ENCODE measurements at regions not wholly inside any gene's neighbourhood (a gene's known extent, or its start where the extent isn't known, plus 50 kb on each side); places are given as distances from the start of the nearest gene placed in this dataset.

GRCh38 chr13:44651724-44652123 lies 75.6 kb upstream of the TSC22D1 start:
- Histone ChIP-seq H3K27ac (ENCODE audit: low read depth in 1 of 2, low read length in 2 of 2) (no peak overlapping the region), H3K4me1 (ENCODE audit: control insufficient read depth in 4 of 4, insufficient read depth in 4 of 4, low read length in 3 of 4) (no peaks in the 10 kb centered on the region), H3K4me3 (ENCODE audit: low read depth in 1 of 3, low read length in 3 of 3) (no peak overlapping the region), H3K9ac (ENCODE audit: low read depth in 1 of 2, low read length in 2 of 2) (no peak overlapping the region), H3K9me3 (ENCODE audit: control insufficient read depth in 4 of 4, low read length in 3 of 4) (no peaks in the 10 kb centered on the region), H3K27me3 (ENCODE audit: control insufficient read depth in 4 of 4, insufficient read depth in 4 of 4, low read length in 3 of 4) (no peaks in the 10 kb centered on the region), H3K36me3 (ENCODE audit: control insufficient read depth in 4 of 4, insufficient read depth in 3 of 4, low read depth in 1 of 4, low read length in 3 of 4) (no peaks in the 10 kb centered on the region)
- TF ChIP-seq NR2F2 (IDR thresholded peaks at IDR 0.05) (no peak), HNF4G (IDR thresholded peaks at IDR 0.05) (no peak), FOXA2 (IDR thresholded peaks at IDR 0.05) (no peak), GABPA (IDR thresholded peaks at IDR 0.05 in 1 of 2, conservative IDR thresholded peaks at IDR 0.05 in 1 of 2) (no peak), SP1 (IDR thresholded peaks at IDR 0.05) (no peak), YY1 (IDR thresholded peaks at IDR 0.05) (no peak), TAF1 (conservative IDR thresholded peaks at IDR 0.05) (no peak), FOXA1 (IDR thresholded peaks at IDR 0.05) (no peak), ATF3 (IDR thresholded peaks at IDR 0.05) (no peak), JUND (IDR thresholded peaks at IDR 0.05) (no peak), RXRA (IDR thresholded peaks at IDR 0.05) (no peak), EGR1 (IDR thresholded peaks at IDR 0.05; ENCODE audit: low read depth in 2 of 2) (no peak), MAX (IDR thresholded peaks at IDR 0.05) (no peak), HNF4A (conservative IDR thresholded peaks at IDR 0.05) (no peak), CTCF (IDR thresholded peaks at IDR 0.05; ENCODE audit: low read depth, low read length, missing input control) (no peak), RAD21 (IDR thresholded peaks at IDR 0.05) (no peak)
- TF ChIP-seq, protein P1, sequence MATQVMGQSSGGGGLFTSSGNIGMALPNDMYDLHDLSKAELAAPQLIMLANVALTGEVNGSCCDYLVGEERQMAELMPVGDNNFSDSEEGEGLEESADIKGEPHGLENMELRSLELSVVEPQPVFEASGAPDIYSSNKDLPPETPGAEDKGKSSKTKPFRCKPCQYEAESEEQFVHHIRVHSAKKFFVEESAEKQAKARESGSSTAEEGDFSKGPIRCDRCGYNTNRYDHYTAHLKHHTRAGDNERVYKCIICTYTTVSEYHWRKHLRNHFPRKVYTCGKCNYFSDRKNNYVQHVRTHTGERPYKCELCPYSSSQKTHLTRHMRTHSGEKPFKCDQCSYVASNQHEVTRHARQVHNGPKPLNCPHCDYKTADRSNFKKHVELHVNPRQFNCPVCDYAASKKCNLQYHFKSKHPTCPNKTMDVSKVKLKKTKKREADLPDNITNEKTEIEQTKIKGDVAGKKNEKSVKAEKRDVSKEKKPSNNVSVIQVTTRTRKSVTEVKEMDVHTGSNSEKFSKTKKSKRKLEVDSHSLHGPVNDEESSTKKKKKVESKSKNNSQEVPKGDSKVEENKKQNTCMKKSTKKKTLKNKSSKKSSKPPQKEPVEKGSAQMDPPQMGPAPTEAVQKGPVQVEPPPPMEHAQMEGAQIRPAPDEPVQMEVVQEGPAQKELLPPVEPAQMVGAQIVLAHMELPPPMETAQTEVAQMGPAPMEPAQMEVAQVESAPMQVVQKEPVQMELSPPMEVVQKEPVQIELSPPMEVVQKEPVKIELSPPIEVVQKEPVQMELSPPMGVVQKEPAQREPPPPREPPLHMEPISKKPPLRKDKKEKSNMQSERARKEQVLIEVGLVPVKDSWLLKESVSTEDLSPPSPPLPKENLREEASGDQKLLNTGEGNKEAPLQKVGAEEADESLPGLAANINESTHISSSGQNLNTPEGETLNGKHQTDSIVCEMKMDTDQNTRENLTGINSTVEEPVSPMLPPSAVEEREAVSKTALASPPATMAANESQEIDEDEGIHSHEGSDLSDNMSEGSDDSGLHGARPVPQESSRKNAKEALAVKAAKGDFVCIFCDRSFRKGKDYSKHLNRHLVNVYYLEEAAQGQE (IDR thresholded peaks at IDR 0.05): no peak
- TF ChIP-seq, protein P2, sequence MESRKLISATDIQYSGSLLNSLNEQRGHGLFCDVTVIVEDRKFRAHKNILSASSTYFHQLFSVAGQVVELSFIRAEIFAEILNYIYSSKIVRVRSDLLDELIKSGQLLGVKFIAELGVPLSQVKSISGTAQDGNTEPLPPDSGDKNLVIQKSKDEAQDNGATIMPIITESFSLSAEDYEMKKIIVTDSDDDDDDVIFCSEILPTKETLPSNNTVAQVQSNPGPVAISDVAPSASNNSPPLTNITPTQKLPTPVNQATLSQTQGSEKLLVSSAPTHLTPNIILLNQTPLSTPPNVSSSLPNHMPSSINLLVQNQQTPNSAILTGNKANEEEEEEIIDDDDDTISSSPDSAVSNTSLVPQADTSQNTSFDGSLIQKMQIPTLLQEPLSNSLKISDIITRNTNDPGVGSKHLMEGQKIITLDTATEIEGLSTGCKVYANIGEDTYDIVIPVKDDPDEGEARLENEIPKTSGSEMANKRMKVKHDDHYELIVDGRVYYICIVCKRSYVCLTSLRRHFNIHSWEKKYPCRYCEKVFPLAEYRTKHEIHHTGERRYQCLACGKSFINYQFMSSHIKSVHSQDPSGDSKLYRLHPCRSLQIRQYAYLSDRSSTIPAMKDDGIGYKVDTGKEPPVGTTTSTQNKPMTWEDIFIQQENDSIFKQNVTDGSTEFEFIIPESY (IDR thresholded peaks at IDR 0.05): no peak
- no peak for DNase-seq (ENCODE audit: low spot score)
- WGBS: 93% methylated on average over 3 of the region's 3 CpGs

Data from liver (tissue), 8 donors.